Colonic mucosa (tissue), 4 donors: ENCODE measurements at regions not wholly inside any gene's neighbourhood (a gene's known extent, or its start where the extent isn't known, plus 50 kb on each side); places are given as distances from the start of the nearest gene placed in this dataset.

Experiments used
- DNase-seq: peaks from one replicate; pipeline ENCODE4 v3.0.0-alpha.2; 2020
- H3K27ac ChIP-seq: fragments of 200-600 bp; one replicate; pipeline ENCODE4 v1.8.0; 2021
- H3K27me3 ChIP-seq: fragments of 200-600 bp; one replicate; pipeline ENCODE4 v1.8.0; 2021
- H3K36me3 ChIP-seq: fragments of 200-600 bp; one replicate; pipeline ENCODE4 v1.8.0; 2021
- H3K4me1 ChIP-seq: fragments of 200-600 bp; one replicate; pipeline ENCODE4 v1.8.0; 2021; ENCODE audit warnings: mild to moderate bottlenecking
- H3K4me3 ChIP-seq: fragments of 200-600 bp; one replicate; pipeline ENCODE4 v1.8.0; 2021
- H3K9ac ChIP-seq, 2 donors: one replicate each; pipeline ENCODE4 v1.7.0; 2013; ENCODE audit warnings: control low read depth in 2 of 2, low read depth in 2 of 2, low read length in 2 of 2
- H3K9me3 ChIP-seq: fragments of 200-600 bp; one replicate; pipeline ENCODE4 v1.8.0; 2021
- intact Hi-C: fragments of 100-400 bp; cut with DNase I; formaldehyde crosslinking; loops from one replicate; pipeline ENCODE4 v1.14.1; 2022
- TF ChIP-seq, protein P1 (sequence below): fragments of 200-600 bp; IDR thresholded peaks from one replicate; pipeline ENCODE4 v1.8.0; 2022; ENCODE audit warnings: antibody characterized with exemption, mild to moderate bottlenecking
- donor health status: healthy.
- donor health status: DM: no; HTN: no; CAD: no.
- donor health status: DM: no; HTN: no; CAD: no.

DNA sequence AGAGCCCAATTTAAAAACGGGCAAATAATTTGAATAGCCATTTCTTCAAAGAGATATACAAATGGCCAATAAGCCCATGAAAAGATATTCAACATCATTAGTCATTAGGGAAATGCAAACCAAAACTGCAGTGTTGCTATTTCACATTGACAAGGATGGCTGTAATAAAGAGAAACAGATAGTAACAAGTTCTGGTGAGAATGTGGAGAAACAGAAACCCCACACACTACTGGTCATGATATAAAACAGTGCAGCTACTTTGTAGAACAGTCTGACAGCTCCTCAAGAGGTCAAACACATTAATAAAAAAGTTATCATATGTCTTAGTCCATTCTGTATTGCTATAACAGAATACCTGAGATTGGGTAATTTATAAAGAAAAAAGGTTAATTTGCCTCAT, 237.0 kb upstream of the GRAMD2B start:
- H3K27me3 ChIP-seq = no peaks in the 10 kb centered on the region
- H3K9ac ChIP-seq = no peak overlapping the region
- no peaks in the 10 kb centered on the region for H3K9me3 ChIP-seq
- no peaks in the 10 kb centered on the region for H3K4me1 ChIP-seq
- TF ChIP-seq, protein P1, sequence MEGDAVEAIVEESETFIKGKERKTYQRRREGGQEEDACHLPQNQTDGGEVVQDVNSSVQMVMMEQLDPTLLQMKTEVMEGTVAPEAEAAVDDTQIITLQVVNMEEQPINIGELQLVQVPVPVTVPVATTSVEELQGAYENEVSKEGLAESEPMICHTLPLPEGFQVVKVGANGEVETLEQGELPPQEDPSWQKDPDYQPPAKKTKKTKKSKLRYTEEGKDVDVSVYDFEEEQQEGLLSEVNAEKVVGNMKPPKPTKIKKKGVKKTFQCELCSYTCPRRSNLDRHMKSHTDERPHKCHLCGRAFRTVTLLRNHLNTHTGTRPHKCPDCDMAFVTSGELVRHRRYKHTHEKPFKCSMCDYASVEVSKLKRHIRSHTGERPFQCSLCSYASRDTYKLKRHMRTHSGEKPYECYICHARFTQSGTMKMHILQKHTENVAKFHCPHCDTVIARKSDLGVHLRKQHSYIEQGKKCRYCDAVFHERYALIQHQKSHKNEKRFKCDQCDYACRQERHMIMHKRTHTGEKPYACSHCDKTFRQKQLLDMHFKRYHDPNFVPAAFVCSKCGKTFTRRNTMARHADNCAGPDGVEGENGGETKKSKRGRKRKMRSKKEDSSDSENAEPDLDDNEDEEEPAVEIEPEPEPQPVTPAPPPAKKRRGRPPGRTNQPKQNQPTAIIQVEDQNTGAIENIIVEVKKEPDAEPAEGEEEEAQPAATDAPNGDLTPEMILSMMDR = no peak
- no peak overlapping the region for H3K4me3 ChIP-seq
- no peaks in the 10 kb centered on the region for H3K36me3 ChIP-seq
- no peak for DNase-seq
- intact Hi-C loops = no loop called here
- no peak overlapping the region for H3K27ac ChIP-seq

- Histone ChIP-seq H3K36me3 (no peaks in the 10 kb centered on the region), H3K4me3 (no peak overlapping the region), H3K27ac (no peak overlapping the region), H3K4me1 (no peaks in the 10 kb centered on the region), H3K9me3 (no peaks in the 10 kb centered on the region), H3K9ac (no peak overlapping the region), H3K27me3 (no peaks in the 10 kb centered on the region)
- no peak for DNase-seq
- TF ChIP-seq, protein P1 = no peak
- intact Hi-C loops = no loop called here
Observed at GRCh38 chr5:126188804-126189203, 234.4 kb upstream of the GRAMD2B start.

GRCh38 chr5:126189231-126189630, 234.0 kb upstream of the GRAMD2B start:
- Histone ChIP-seq H3K9me3 (no peaks in the 10 kb centered on the region), H3K4me3 (no peak overlapping the region), H3K36me3 (no peaks in the 10 kb centered on the region), H3K27ac (no peak overlapping the region), H3K4me1 (no peaks in the 10 kb centered on the region), H3K27me3 (no peaks in the 10 kb centered on the region), H3K9ac (no peak overlapping the region)
- TF ChIP-seq, protein P1 = no peak
- intact Hi-C loops = no loop called here
- no peak for DNase-seq

GRCh38 chr5:126189862-126190261, 233.3 kb upstream of the GRAMD2B start:
- H3K4me1 ChIP-seq = no peaks in the 10 kb centered on the region
- intact Hi-C loops = no loop called here
- TF ChIP-seq, protein P1 = no peak
- H3K9ac ChIP-seq = no peak overlapping the region
- H3K9me3 ChIP-seq = no peaks in the 10 kb centered on the region
- no peaks in the 10 kb centered on the region for H3K36me3 ChIP-seq
- no peak for DNase-seq
- H3K27me3 ChIP-seq = no peaks in the 10 kb centered on the region
- H3K27ac ChIP-seq = no peak overlapping the region
- no peak overlapping the region for H3K4me3 ChIP-seq

- H3K27me3 ChIP-seq = no peaks in the 10 kb centered on the region
Observed at GRCh38 chr5:126192226-126192625, 231.0 kb upstream of the GRAMD2B start.

More at GRCh38 chr5:126192226-126192625, 231.0 kb upstream of the GRAMD2B start:
- TF ChIP-seq, protein P1 = no peak
- no peaks in the 10 kb centered on the region for H3K4me1 ChIP-seq
- intact Hi-C loops = no loop called here
- no peaks in the 10 kb centered on the region for H3K9me3 ChIP-seq
- no peak for DNase-seq
- H3K9ac ChIP-seq = no peak overlapping the region
- H3K36me3 ChIP-seq = no peaks in the 10 kb centered on the region
- no peak overlapping the region for H3K27ac ChIP-seq
- no peak overlapping the region for H3K4me3 ChIP-seq
